SU-DHL-6 (cell line): ENCODE measurements at regions not wholly inside any gene's neighbourhood (a gene's known extent, or its start where the extent isn't known, plus 50 kb on each side); places are given as distances from the start of the nearest gene placed in this dataset.

Experiments
- H2AFZ ChIP-seq: fragments of 200-600 bp; sonication (generic); 2 replicates; pipeline ENCODE4 v1.6.1; 2014; ENCODE audit warnings: low read depth, mild to moderate bottlenecking, moderate library complexity, mixed read lengths, antibody characterized with exemption, low read length; ENCODE audit not compliant: severe bottlenecking
- H3F3A ChIP-seq: fragments of 200-600 bp; shearing (Covaris generic); 2 replicates; pipeline ENCODE4 v1.6.0; 2016; ENCODE audit warnings: antibody characterized with exemption, mild to moderate bottlenecking; ENCODE audit not compliant: insufficient read depth
- H3K27ac ChIP-seq: fragments of 200-600 bp; sonication (generic); 2 replicates; pipeline ENCODE4 v1.5.1; 2016; ENCODE audit warnings: low read depth, mild to moderate bottlenecking, low read length, moderate library complexity, mixed read lengths
- H3K27me3 ChIP-seq: fragments of 200-600 bp; sonication (generic), shearing (Covaris generic); 2 replicates; pipeline ENCODE4 v1.6.0; 2014; ENCODE audit warnings: mild to moderate bottlenecking, low read length
- H3K36me3 ChIP-seq: fragments of 200-600 bp; sonication (generic); 2 replicates; pipeline ENCODE4 v1.6.1; 2014; ENCODE audit warnings: mild to moderate bottlenecking, low read length, mixed read lengths
- H3K4me2 ChIP-seq: fragments of 300-600, 200-600 bp; shearing (Covaris generic), sonication (generic); 2 replicates; pipeline ENCODE4 v1.6.0; 2014; ENCODE audit warnings: low read length, low read depth, mild to moderate bottlenecking; ENCODE audit not compliant: poor library complexity, severe bottlenecking
- H3K4me3 ChIP-seq: fragments of 200-600 bp; sonication (generic); 2 replicates; pipeline ENCODE4 v1.5.1; 2014; ENCODE audit warnings: antibody characterized with exemption, low read length, mild to moderate bottlenecking, mixed read lengths; ENCODE audit not compliant: insufficient read depth, poor library complexity, severe bottlenecking
- H3K79me2 ChIP-seq: fragments of 200-600 bp; sonication (generic); 2 replicates; pipeline ENCODE4 v1.6.1; 2014; ENCODE audit warnings: mild to moderate bottlenecking, low read length, moderate library complexity; ENCODE audit not compliant: insufficient read depth
- H3K9ac ChIP-seq: fragments of 200-600 bp; sonication (generic); 2 replicates; pipeline ENCODE4 v1.7.0; 2014; ENCODE audit warnings: mild to moderate bottlenecking, low read length
- H3K9me2 ChIP-seq: fragments of 200-600 bp; sonication (generic); replicated peaks from 2 replicates; pipeline ENCODE4 v1.6.1; 2014; ENCODE audit warnings: low read length; ENCODE audit not compliant: insufficient read depth
- H3K9me3 ChIP-seq: fragments of 200-600 bp; sonication (generic); 2 replicates; pipeline ENCODE4 v1.6.1; 2014; ENCODE audit warnings: low read length, mixed read lengths; ENCODE audit not compliant: insufficient read depth
- H4K20me1 ChIP-seq: fragments of 200-600 bp; sonication (generic); 2 replicates; pipeline ENCODE4 v1.6.1; 2014; ENCODE audit warnings: low read depth, mild to moderate bottlenecking, antibody characterized with exemption, low read length, moderate library complexity, mixed read lengths
- EZH2phosphoT487 ChIP-seq: fragments of 200-600 bp; sonication (generic), shearing (Covaris generic); conservative IDR thresholded peaks from 2 replicates; pipeline ENCODE4 v1.6.1; 2018; ENCODE audit warnings: mild to moderate bottlenecking, antibody characterized with exemption, low read length, moderate library complexity, mixed read lengths
- TF ChIP-seq, protein P1 (sequence below): fragments of 200-600 bp; sonication (generic); IDR thresholded peaks from one replicate; pipeline ENCODE4 v1.5.1; 2017; ENCODE audit warnings: antibody characterized with exemption, mild to moderate bottlenecking, low read length, moderate library complexity; ENCODE audit not compliant: insufficient read depth, poor library complexity, severe bottlenecking

DNA sequence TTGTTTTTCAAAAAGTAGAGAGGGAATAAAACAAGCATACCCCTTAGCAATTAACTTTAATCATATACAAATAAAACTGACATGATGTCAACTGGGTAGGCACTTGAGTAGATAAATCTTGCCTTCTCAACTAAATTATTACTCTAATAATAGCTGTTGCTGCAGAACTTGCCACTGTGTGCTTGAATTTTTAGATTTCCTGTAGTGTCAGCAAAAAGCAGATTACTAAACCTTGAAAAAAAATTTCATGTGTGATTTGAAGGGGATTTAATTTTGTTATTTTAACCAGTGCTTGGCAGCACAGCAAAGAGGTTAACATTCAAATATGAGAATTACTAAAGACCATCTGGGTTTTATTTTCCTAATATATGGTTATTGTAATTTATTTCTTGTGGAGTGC lies 438.3 kb upstream of the SPANXN1 start:
- H3K4me3 ChIP-seq = no peak overlapping the region
- H3K27ac ChIP-seq = no peak overlapping the region
- no peaks in the 10 kb centered on the region for H3K79me2 ChIP-seq
- H3K9ac ChIP-seq = no peak overlapping the region
- no peak overlapping the region for H3K4me2 ChIP-seq
- no peaks in the 10 kb centered on the region for H3K36me3 ChIP-seq
- H3K9me2 ChIP-seq = no peaks in the 10 kb centered on the region
- no peaks in the 10 kb centered on the region for H4K20me1 ChIP-seq
- H2AFZ ChIP-seq = no peak overlapping the region
- H3F3A ChIP-seq = no peaks in the 10 kb centered on the region
- TF ChIP-seq, protein P1, sequence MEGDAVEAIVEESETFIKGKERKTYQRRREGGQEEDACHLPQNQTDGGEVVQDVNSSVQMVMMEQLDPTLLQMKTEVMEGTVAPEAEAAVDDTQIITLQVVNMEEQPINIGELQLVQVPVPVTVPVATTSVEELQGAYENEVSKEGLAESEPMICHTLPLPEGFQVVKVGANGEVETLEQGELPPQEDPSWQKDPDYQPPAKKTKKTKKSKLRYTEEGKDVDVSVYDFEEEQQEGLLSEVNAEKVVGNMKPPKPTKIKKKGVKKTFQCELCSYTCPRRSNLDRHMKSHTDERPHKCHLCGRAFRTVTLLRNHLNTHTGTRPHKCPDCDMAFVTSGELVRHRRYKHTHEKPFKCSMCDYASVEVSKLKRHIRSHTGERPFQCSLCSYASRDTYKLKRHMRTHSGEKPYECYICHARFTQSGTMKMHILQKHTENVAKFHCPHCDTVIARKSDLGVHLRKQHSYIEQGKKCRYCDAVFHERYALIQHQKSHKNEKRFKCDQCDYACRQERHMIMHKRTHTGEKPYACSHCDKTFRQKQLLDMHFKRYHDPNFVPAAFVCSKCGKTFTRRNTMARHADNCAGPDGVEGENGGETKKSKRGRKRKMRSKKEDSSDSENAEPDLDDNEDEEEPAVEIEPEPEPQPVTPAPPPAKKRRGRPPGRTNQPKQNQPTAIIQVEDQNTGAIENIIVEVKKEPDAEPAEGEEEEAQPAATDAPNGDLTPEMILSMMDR = no peak
- no peak for TF ChIP-seq EZH2phosphoT487
- no peaks in the 10 kb centered on the region for H3K27me3 ChIP-seq
- H3K9me3 ChIP-seq = no peaks in the 10 kb centered on the region

DNA sequence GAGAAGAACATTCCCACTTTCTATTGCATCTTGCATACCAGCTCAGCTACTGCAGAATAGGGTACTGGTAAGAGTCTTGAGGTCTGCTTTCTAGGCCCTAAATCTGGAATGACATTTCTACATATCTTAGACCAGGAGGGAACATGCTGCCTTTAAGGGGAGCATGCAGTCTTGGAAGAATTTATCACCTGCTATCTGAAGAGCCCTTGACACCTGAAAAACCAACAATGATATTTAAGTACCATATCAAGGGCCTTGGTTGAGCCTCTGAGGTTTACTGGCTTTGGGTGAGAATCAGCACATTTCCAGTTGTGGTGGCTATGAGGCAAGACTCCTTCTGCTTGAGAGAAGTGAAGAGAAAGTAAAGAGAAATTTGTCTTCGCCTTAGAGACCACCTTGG lies 436.8 kb upstream of the SPANXN1 start:
- H3F3A ChIP-seq = no peaks in the 10 kb centered on the region
- no peaks in the 10 kb centered on the region for H3K27me3 ChIP-seq
- no peaks in the 10 kb centered on the region for H4K20me1 ChIP-seq
- no peak overlapping the region for H3K27ac ChIP-seq
- no peaks in the 10 kb centered on the region for H3K79me2 ChIP-seq
- H3K36me3 ChIP-seq = no peaks in the 10 kb centered on the region
- H2AFZ ChIP-seq = no peak overlapping the region
- no peaks in the 10 kb centered on the region for H3K9me3 ChIP-seq
- H3K4me2 ChIP-seq = no peak overlapping the region
- H3K4me3 ChIP-seq = no peak overlapping the region
- TF ChIP-seq EZH2phosphoT487 = no peak
- TF ChIP-seq, protein P1 = no peak
- H3K9ac ChIP-seq = no peak overlapping the region
- H3K9me2 ChIP-seq = no peaks in the 10 kb centered on the region

DNA sequence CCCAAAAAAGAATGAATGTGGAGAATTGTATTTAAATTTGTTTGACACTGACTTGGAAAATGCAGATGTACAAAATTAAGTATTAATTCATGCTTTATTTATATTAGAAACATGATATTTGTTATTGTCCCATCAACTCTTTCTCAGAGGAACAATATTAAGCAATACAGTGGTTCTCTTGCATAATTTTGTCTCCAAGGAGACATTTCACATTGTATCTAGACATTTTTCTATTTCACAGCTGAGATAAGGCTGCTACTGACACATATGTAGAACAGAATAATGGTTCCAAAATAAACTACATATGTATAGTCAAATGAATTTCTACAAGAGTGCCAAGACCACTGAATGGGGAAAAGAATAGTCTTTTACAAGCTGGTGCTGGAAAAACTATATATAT lies 427.9 kb upstream of the SPANXN1 start:
- Histone ChIP-seq H3F3A (no peaks in the 10 kb centered on the region), H3K9me3 (no peaks in the 10 kb centered on the region), H3K36me3 (no peaks in the 10 kb centered on the region), H3K4me2 (no peak overlapping the region), H4K20me1 (no peaks in the 10 kb centered on the region), H3K9me2 (no peaks in the 10 kb centered on the region), H3K9ac (no peak overlapping the region), H3K79me2 (no peaks in the 10 kb centered on the region), H3K27me3 (no peaks in the 10 kb centered on the region), H3K27ac (no peak overlapping the region), H2AFZ (no peak overlapping the region), H3K4me3 (no peak overlapping the region)
- TF ChIP-seq, protein P1 = no peak
- no peak for TF ChIP-seq EZH2phosphoT487

DNA sequence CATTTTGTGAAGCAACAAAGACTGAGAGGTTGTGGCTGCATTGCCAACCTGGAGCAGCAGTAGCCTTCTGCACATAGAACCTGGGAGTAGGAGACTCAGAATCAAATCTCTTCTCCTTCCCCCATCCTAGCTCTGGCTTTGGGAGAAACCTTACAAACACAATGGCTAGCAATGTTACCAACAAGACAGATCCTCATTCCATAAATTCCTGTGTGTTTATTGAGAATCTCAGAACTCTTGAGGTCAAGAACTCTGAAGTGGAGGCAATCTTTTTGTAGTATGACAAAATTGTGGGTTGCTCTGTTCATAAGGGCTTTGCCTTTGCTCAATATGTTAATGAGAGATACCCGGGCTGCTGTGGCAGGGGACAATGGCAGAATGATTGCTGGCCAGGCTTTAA lies 406.7 kb upstream of the SPANXN1 start:
- Histone ChIP-seq H2AFZ (no peak overlapping the region), H3F3A (no peaks in the 10 kb centered on the region), H3K9me2 (no peaks in the 10 kb centered on the region), H3K9ac (no peak overlapping the region), H3K4me2 (no peak overlapping the region), H3K9me3 (no peaks in the 10 kb centered on the region), H3K4me3 (no peak overlapping the region), H3K27me3 (no peaks in the 10 kb centered on the region), H3K36me3 (no peaks in the 10 kb centered on the region), H4K20me1 (no peaks in the 10 kb centered on the region), H3K27ac (no peak overlapping the region), H3K79me2 (no peaks in the 10 kb centered on the region)
- TF ChIP-seq EZH2phosphoT487 = no peak
